D721Med (cell line): ENCODE measurements at regions not wholly inside any gene's neighbourhood (a gene's known extent, or its start where the extent isn't known, plus 50 kb on each side); places are given as distances from the start of the nearest gene placed in this dataset.

Experiments used
- DNase-seq: peaks from one replicate; pipeline ENCODE4 v3.0.0; 2011; ENCODE audit warnings: low spot score; ENCODE audit not compliant: insufficient read length
- FAIRE-seq: peaks from 2 replicates; lab custom pipeline; 2011; peaks lifted over from hg19 to GRCh38; lab: Jason Lieb, UNC
- TF ChIP-seq, protein P1 (sequence below): IDR thresholded peaks from 2 replicates; pipeline ENCODE4 v1.5.1; 2012; ENCODE audit warnings: mild to moderate bottlenecking, control low read depth; ENCODE audit not compliant: insufficient read depth; ENCODE audit errors: missing control alignments

DNA sequence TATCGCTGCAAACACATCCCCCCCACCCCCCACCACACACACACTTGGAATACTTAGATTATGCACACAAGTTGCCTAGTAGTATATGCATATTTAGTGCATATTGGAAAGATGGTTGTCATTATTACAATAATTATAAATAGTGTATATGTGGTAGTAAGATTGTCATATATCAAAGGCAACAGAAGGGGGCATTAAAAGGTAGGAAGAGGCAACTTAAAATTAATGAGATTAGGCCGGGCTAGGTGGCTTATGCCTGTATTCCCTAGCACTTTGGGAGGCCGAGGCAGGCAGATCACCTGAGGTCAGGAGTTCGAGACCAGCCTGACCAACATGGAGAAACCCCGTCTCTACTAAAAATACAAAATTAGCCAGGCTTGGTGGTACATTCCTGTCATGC lies 52.1 kb downstream of the GSC start:
- DNase-seq, result no peak
- FAIRE-seq, result no peak
- TF ChIP-seq, protein P1, sequence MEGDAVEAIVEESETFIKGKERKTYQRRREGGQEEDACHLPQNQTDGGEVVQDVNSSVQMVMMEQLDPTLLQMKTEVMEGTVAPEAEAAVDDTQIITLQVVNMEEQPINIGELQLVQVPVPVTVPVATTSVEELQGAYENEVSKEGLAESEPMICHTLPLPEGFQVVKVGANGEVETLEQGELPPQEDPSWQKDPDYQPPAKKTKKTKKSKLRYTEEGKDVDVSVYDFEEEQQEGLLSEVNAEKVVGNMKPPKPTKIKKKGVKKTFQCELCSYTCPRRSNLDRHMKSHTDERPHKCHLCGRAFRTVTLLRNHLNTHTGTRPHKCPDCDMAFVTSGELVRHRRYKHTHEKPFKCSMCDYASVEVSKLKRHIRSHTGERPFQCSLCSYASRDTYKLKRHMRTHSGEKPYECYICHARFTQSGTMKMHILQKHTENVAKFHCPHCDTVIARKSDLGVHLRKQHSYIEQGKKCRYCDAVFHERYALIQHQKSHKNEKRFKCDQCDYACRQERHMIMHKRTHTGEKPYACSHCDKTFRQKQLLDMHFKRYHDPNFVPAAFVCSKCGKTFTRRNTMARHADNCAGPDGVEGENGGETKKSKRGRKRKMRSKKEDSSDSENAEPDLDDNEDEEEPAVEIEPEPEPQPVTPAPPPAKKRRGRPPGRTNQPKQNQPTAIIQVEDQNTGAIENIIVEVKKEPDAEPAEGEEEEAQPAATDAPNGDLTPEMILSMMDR, result peak; percentile 10

- FAIRE-seq, result no peak
- DNase-seq, result no peak
- TF ChIP-seq, protein P1, result no peak
Measured at GRCh38 chr14:94716976-94717375, 52.9 kb downstream of the GSC start.

- no peak for FAIRE-seq
- no peak for DNase-seq
- TF ChIP-seq, protein P1, result no peak
Measured at GRCh38 chr14:94713115-94713514, 56.8 kb downstream of the GSC start.

GRCh38 chr14:94710731-94711130 lies 59.2 kb downstream of the GSC start:
- TF ChIP-seq, protein P1, result no peak
- no peak for DNase-seq
- FAIRE-seq, result no peak

GRCh38 chr14:94707494-94707893 lies 62.4 kb downstream of the GSC start:
- TF ChIP-seq, protein P1, result no peak
- DNase-seq (no peak), FAIRE-seq (no peak)

GRCh38 chr14:94706133-94706532 lies 63.8 kb downstream of the GSC start:
- DNase-seq (no peak), FAIRE-seq (no peak)
- TF ChIP-seq, protein P1, result no peak

DNA sequence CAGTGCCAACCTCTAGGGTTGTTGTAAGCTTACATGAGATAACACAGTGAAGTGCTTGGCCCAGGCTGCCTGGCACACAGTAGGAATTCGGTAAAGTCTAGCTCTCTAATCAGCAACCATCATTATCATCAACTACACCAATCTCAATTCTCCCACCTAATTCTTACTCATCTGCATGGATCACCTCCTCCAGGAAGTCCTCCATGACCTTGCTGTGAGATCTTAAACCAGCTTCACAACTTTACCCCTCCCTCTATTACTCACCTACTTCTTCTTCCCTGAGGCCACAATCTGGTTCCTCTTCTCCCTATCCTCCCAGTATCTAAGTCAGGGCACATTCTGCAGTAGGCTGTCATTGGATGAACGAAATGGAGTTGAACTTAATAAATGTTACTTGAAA lies 67.3 kb downstream of the GSC start:
- TF ChIP-seq, protein P1, result no peak
- DNase-seq (no peak), FAIRE-seq (no peak)
